ENCODE measurements at regions not wholly inside any gene's neighbourhood (a gene's known extent, or its start where the extent isn't known, plus 50 kb on each side); places are given as distances from the start of the nearest gene placed in this dataset.
"Not testable (repeated sequence)": the region's sequence is repeated elsewhere in the genome, so short reads cannot be mapped to it uniquely, and the experiment has no call there.

DNA sequence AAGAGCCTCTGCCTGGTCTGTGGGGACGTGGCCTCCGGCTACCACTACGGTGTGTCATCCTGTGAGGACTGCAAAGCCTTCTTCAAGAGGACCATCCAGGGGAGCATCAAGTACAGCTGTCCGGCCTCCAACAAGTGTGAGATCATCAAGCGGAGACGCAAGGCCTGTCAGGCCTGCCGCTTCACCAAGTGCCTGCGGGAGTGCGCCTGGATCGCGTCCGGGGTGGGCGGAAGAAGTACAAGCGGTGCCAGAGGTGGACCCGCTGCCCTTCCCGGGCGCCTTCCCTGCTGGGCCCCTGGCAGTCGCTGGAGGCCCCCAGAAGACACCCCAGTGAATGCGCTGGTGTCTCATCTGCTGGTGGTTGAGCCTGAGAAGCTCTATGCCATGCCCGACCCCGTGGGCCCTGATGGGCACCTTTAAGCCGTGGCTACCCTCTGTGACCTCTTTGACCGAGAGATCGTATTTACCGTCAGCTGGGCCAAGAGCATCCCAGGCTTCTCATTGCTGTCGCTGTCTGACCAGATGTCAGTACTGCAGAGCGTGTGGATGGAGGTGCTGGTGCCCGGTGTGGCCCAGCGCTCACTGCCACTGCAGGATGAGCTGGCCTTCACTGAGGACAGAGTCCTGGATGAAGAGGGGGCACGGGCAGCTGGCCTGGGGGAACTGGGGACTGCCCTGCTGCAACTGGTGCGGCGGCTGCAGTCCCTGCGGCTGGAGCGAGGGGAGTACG, 84.3 kb downstream of the MRPL57 start:
- not testable (repeated sequence) for TF ChIP-seq SUZ12, ARNT, FOXA1, SP1, ZNF384, TARDBP, ELF4, FOXK2 (IDR thresholded peaks at IDR 0.05)

All from HEK293T (cell line).